Activated naive CD8-positive, alpha-beta T cell treated with anti-CD3 and anti-CD28 coated beads, Interleukin-2, amount 50 U/mL, for 24 hours (primary cell): ENCODE measurements at regions not wholly inside any gene's neighbourhood (a gene's known extent, or its start where the extent isn't known, plus 50 kb on each side); places are given as distances from the start of the nearest gene placed in this dataset.

Experiments used
- ATAC-seq: fragments of 150-1000 bp; cut with Tn5 transposase; one replicate; pipeline ENCODE4 v1.10.0; 2021
- DNase-seq: peaks from one replicate; pipeline ENCODE4 v3.0.0; 2021
- H3K27ac Mint-ChIP-seq: one replicate; pipeline ENCODE4 v1.8.0; 2021; ENCODE audit warnings: mild to moderate bottlenecking, mixed read lengths
- H3K27me3 Mint-ChIP-seq: one replicate; pipeline ENCODE4 v1.8.0; 2021; ENCODE audit warnings: mixed read lengths
- H3K36me3 Mint-ChIP-seq: one replicate; pipeline ENCODE4 v1.8.0; 2021; ENCODE audit warnings: low read depth, mixed read lengths
- H3K4me1 Mint-ChIP-seq: one replicate; pipeline ENCODE4 v1.8.0; 2021; ENCODE audit warnings: mixed read lengths
- H3K4me3 Mint-ChIP-seq: one replicate; pipeline ENCODE4 v1.8.0; 2021; ENCODE audit warnings: mild to moderate bottlenecking, moderate library complexity, mixed read lengths
- H3K9me3 Mint-ChIP-seq: one replicate; pipeline ENCODE4 v1.8.0; 2021; ENCODE audit warnings: mixed read lengths

GRCh38 chr2:143954186-143954585 lies 565.7 kb downstream of the ZEB2 start:
- Mint-ChIP-seq H3K36me3 (no peaks in the 10 kb centered on the region), H3K27me3 (no peaks in the 10 kb centered on the region), H3K9me3 (no peaks in the 10 kb centered on the region), H3K27ac (no peak overlapping the region), H3K4me3 (no peak overlapping the region), H3K4me1 (no peaks in the 10 kb centered on the region)
- DNase-seq = no peak
- ATAC-seq = no peak

GRCh38 chr2:143953451-143954030 lies 566.4 kb downstream of the ZEB2 start:
- ATAC-seq (no peak), DNase-seq (no peak)
- Mint-ChIP-seq H3K27ac (no peak overlapping the region), H3K4me1 (no peaks in the 10 kb centered on the region), H3K4me3 (no peak overlapping the region), H3K27me3 (no peaks in the 10 kb centered on the region), H3K9me3 (no peaks in the 10 kb centered on the region), H3K36me3 (peaks cover 1% of the 10 kb centered on the region)

GRCh38 chr2:143952536-143952935 lies 567.4 kb downstream of the ZEB2 start:
- Mint-ChIP-seq H3K9me3 (no peaks in the 10 kb centered on the region), H3K27ac (no peak overlapping the region)
- no peak for ATAC-seq

GRCh38 chr2:143950704-143951103 lies 569.2 kb downstream of the ZEB2 start:
- DNase-seq (no peak), ATAC-seq (no peak)
- H3K4me3 Mint-ChIP-seq = no peak overlapping the region
- no peak overlapping the region for H3K27ac Mint-ChIP-seq
- no peaks in the 10 kb centered on the region for H3K27me3 Mint-ChIP-seq
- peaks cover 13% of the 10 kb centered on the region for H3K36me3 Mint-ChIP-seq
- H3K9me3 Mint-ChIP-seq = no peaks in the 10 kb centered on the region
- no peaks in the 10 kb centered on the region for H3K4me1 Mint-ChIP-seq

More at GRCh38 chr2:143952536-143952935, 567.4 kb downstream of the ZEB2 start:
- no peak overlapping the region for H3K4me3 Mint-ChIP-seq
- peaks cover 2% of the 10 kb centered on the region for H3K36me3 Mint-ChIP-seq
- no peak for DNase-seq
- H3K4me1 Mint-ChIP-seq = no peaks in the 10 kb centered on the region
- no peaks in the 10 kb centered on the region for H3K27me3 Mint-ChIP-seq

GRCh38 chr2:143949121-143949848 lies 570.6 kb downstream of the ZEB2 start:
- Mint-ChIP-seq H3K36me3 (peaks cover 16% of the 10 kb centered on the region), H3K4me1 (no peaks in the 10 kb centered on the region), H3K27ac (no peak overlapping the region), H3K9me3 (no peaks in the 10 kb centered on the region), H3K27me3 (no peaks in the 10 kb centered on the region), H3K4me3 (no peak overlapping the region)
- no peak for DNase-seq
- no peak for ATAC-seq

- ATAC-seq (no peak), DNase-seq (no peak)
- Mint-ChIP-seq H3K36me3 (peaks cover 16% of the 10 kb centered on the region), H3K4me3 (no peak overlapping the region), H3K27ac (no peak overlapping the region), H3K4me1 (no peaks in the 10 kb centered on the region), H3K9me3 (no peaks in the 10 kb centered on the region), H3K27me3 (no peaks in the 10 kb centered on the region)
These were observed 571.2 kb downstream of the ZEB2 start for GRCh38 chr2:143948710-143949109.

- DNase-seq (no peak), ATAC-seq (no peak)
- Mint-ChIP-seq H3K9me3 (no peaks in the 10 kb centered on the region), H3K4me3 (no peak overlapping the region), H3K4me1 (no peaks in the 10 kb centered on the region), H3K36me3 (peaks cover 16% of the 10 kb centered on the region), H3K27me3 (no peaks in the 10 kb centered on the region), H3K27ac (no peak overlapping the region)
These were observed 573.2 kb downstream of the ZEB2 start for GRCh38 chr2:143946436-143947391.

- no peak overlapping the region for H3K4me3 Mint-ChIP-seq
- peaks cover 17% of the 10 kb centered on the region for H3K4me1 Mint-ChIP-seq
- no peaks in the 10 kb centered on the region for H3K9me3 Mint-ChIP-seq
These were observed 577.4 kb downstream of the ZEB2 start for GRCh38 chr2:143942486-143942885.

GRCh38 chr2:143940720-143941119 lies 579.2 kb downstream of the ZEB2 start:
- no peak overlapping the region for H3K27ac Mint-ChIP-seq
- H3K9me3 Mint-ChIP-seq = no peaks in the 10 kb centered on the region
- H3K36me3 Mint-ChIP-seq = peaks cover 4% of the 10 kb centered on the region
- H3K4me1 Mint-ChIP-seq = peaks cover 21% of the 10 kb centered on the region
- H3K4me3 Mint-ChIP-seq = no peak overlapping the region
- peaks cover 29% of the 10 kb centered on the region for H3K27me3 Mint-ChIP-seq
- DNase-seq (no peak), ATAC-seq (no peak)

More at GRCh38 chr2:143942486-143942885, 577.4 kb downstream of the ZEB2 start:
- ATAC-seq (no peak), DNase-seq (no peak)
- Mint-ChIP-seq H3K27ac (no peak overlapping the region), H3K36me3 (peaks cover 14% of the 10 kb centered on the region), H3K27me3 (peaks cover 20% of the 10 kb centered on the region)

GRCh38 chr2:143939626-143940330 lies 580.1 kb downstream of the ZEB2 start:
- no peak for DNase-seq
- H3K36me3 Mint-ChIP-seq = no peaks in the 10 kb centered on the region
- peaks cover 21% of the 10 kb centered on the region for H3K4me1 Mint-ChIP-seq
- H3K27ac Mint-ChIP-seq = no peak overlapping the region
- peaks cover 36% of the 10 kb centered on the region for H3K27me3 Mint-ChIP-seq
- no peak for ATAC-seq
- no peaks in the 10 kb centered on the region for H3K9me3 Mint-ChIP-seq
- no peak overlapping the region for H3K4me3 Mint-ChIP-seq

GRCh38 chr2:143937723-143938350 lies 582.1 kb downstream of the ZEB2 start:
- Mint-ChIP-seq H3K4me1 (peaks cover 21% of the 10 kb centered on the region), H3K27me3 (peaks cover 45% of the 10 kb centered on the region), H3K36me3 (no peaks in the 10 kb centered on the region), H3K4me3 (peak overlapping the region; percentile 62), H3K9me3 (no peaks in the 10 kb centered on the region), H3K27ac (no peak overlapping the region)
- DNase-seq (peak; percentile 18), ATAC-seq (peak; percentile 34)

GRCh38 chr2:143936848-143937722 lies 582.8 kb downstream of the ZEB2 start:
- Mint-ChIP-seq H3K36me3 (no peaks in the 10 kb centered on the region), H3K4me3 (peak overlapping the region; percentile 62), H3K27ac (no peak overlapping the region), H3K27me3 (peaks cover 47% of the 10 kb centered on the region), H3K9me3 (no peaks in the 10 kb centered on the region), H3K4me1 (peaks cover 21% of the 10 kb centered on the region)
- ATAC-seq (peak; percentile 69), DNase-seq (peak; percentile 46)

GRCh38 chr2:143936538-143936847 lies 583.4 kb downstream of the ZEB2 start:
- Mint-ChIP-seq H3K9me3 (no peaks in the 10 kb centered on the region), H3K27me3 (peaks cover 48% of the 10 kb centered on the region), H3K4me3 (peak overlapping the region; percentile 61), H3K4me1 (peaks cover 21% of the 10 kb centered on the region), H3K27ac (peak overlapping the region; percentile 36), H3K36me3 (no peaks in the 10 kb centered on the region)
- ATAC-seq = no peak
- DNase-seq = no peak
